Astrocyte (in vitro differentiated cells and primary cell): ENCODE measurements at regions not wholly inside any gene's neighbourhood (a gene's known extent, or its start where the extent isn't known, plus 50 kb on each side); places are given as distances from the start of the nearest gene placed in this dataset.

Experiments used
- DNase-seq: peaks from one replicate; pipeline ENCODE4 v3.0.0-alpha.2; 2010; ENCODE audit warnings: low read depth
- FAIRE-seq: peaks from 2 replicates; lab custom pipeline; 2011; peaks lifted over from hg19 to GRCh38; lab: Jason Lieb, UNC
- H2AFZ ChIP-seq: 2 replicates; pipeline ENCODE4 v1.6.0; 2012; ENCODE audit warnings: low read depth, low read length, inconsistent platforms
- H3K27ac ChIP-seq: 2 replicates; pipeline ENCODE4 v1.5.1; 2011; ENCODE audit warnings: low read depth, low read length, inconsistent platforms
- H3K27me3 ChIP-seq: 2 replicates; pipeline ENCODE4 v1.6.0; 2011; ENCODE audit warnings: low read length, inconsistent platforms; ENCODE audit not compliant: insufficient read depth
- H3K36me3 ChIP-seq: 2 replicates; pipeline ENCODE4 v1.5.1; 2011; ENCODE audit warnings: low read length, inconsistent platforms; ENCODE audit not compliant: insufficient read depth
- H3K4me1 ChIP-seq: 2 replicates; pipeline ENCODE4 v1.5.1; 2011; ENCODE audit warnings: low read length, inconsistent platforms; ENCODE audit not compliant: insufficient read depth
- H3K4me2 ChIP-seq: 2 replicates; pipeline ENCODE4 v1.6.0; 2012; ENCODE audit warnings: low read length, inconsistent platforms
- H3K4me3 ChIP-seq: 2 replicates; pipeline ENCODE4 v1.5.1; 2011; ENCODE audit warnings: low read depth, mild to moderate bottlenecking, low read length, inconsistent platforms; ENCODE audit not compliant: insufficient read depth
- H3K79me2 ChIP-seq: 2 replicates; pipeline ENCODE4 v1.6.0; 2012; ENCODE audit warnings: mild to moderate bottlenecking, low read length, inconsistent platforms; ENCODE audit not compliant: insufficient read depth
- H3K9ac ChIP-seq: 2 replicates; pipeline ENCODE4 v1.6.0; 2012; ENCODE audit warnings: mild to moderate bottlenecking, low read length, inconsistent platforms
- H3K9me3 ChIP-seq: 2 replicates; pipeline ENCODE4 v1.5.1; 2012; ENCODE audit warnings: low read depth, mild to moderate bottlenecking, low read length, inconsistent platforms; ENCODE audit not compliant: insufficient read depth
- H4K20me1 ChIP-seq: 2 replicates; pipeline ENCODE4 v1.6.0; 2012; ENCODE audit warnings: low read length, inconsistent platforms; ENCODE audit not compliant: insufficient read depth
- H3K27ac Mint-ChIP-seq: one replicate; pipeline ENCODE4 v1.8.0; 2021; ENCODE audit warnings: mild to moderate bottlenecking, mixed read lengths; ENCODE audit not compliant: unreplicated experiment
- H3K27me3 Mint-ChIP-seq: one replicate; pipeline ENCODE4 v1.8.0; 2021; ENCODE audit warnings: low read depth, mixed read lengths; ENCODE audit not compliant: unreplicated experiment
- H3K36me3 Mint-ChIP-seq: one replicate; pipeline ENCODE4 v1.8.0; 2021; ENCODE audit warnings: low read depth, mixed read lengths; ENCODE audit not compliant: unreplicated experiment
- H3K4me1 Mint-ChIP-seq: one replicate; pipeline ENCODE4 v1.8.0; 2021; ENCODE audit warnings: low read depth, mixed read lengths; ENCODE audit not compliant: unreplicated experiment
- H3K4me3 Mint-ChIP-seq: one replicate; pipeline ENCODE4 v1.8.0; 2021; ENCODE audit warnings: mild to moderate bottlenecking, moderate library complexity, mixed read lengths; ENCODE audit not compliant: unreplicated experiment
- H3K9me3 Mint-ChIP-seq: one replicate; pipeline ENCODE4 v1.8.0; 2021; ENCODE audit warnings: mild to moderate bottlenecking, mixed read lengths; ENCODE audit not compliant: unreplicated experiment
- EZH2 ChIP-seq: IDR thresholded peaks from 2 replicates; pipeline ENCODE4 v1.6.1; 2012; ENCODE audit warnings: mild to moderate bottlenecking, low read length, inconsistent platforms; ENCODE audit not compliant: insufficient read depth
- TF ChIP-seq, protein P1 (sequence below): IDR thresholded peaks from 2 replicates; pipeline ENCODE4 v1.5.1; 2011; ENCODE audit warnings: low read depth, mild to moderate bottlenecking, inconsistent platforms, low read length, moderate library complexity; ENCODE audit not compliant: insufficient read depth

DNA sequence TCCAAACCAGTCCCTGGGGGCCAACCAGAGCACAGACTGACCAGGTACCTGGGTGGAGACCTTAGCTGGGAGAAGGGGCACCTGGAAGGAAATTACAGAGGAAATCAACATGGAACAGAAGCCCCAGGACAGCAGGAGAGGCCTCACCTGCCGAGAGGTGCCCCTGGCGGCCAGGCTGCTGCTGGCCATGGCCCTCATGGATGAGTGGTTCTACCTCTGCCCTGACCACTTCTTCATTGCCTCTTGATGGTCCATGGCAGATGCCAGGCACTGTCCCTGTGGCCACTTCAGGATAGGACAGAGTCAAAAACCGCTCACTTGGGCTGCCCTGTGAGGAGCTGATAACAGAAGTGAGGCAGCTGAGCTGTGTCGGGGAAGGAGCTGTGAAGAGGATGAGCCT, 73.1 kb upstream of the GNG2 start:
- FAIRE-seq (no peak), DNase-seq (no peak)
- H3K36me3 ChIP-seq: no peaks in the 10 kb centered on the region
- peaks cover 8% of the 10 kb centered on the region for H3K27me3 Mint-ChIP-seq
- no peaks in the 10 kb centered on the region for H3K4me1 ChIP-seq
- no peak overlapping the region for H3K4me3 Mint-ChIP-seq
- H3K27ac ChIP-seq: no peak overlapping the region
- peaks cover 4% of the 10 kb centered on the region for H3K36me3 Mint-ChIP-seq
- no peak overlapping the region for H3K27ac Mint-ChIP-seq
- no peak overlapping the region for H3K9ac ChIP-seq
- H3K4me3 ChIP-seq: no peak overlapping the region
- no peak overlapping the region for H2AFZ ChIP-seq
- H3K4me1 Mint-ChIP-seq: no peaks in the 10 kb centered on the region
- TF ChIP-seq, protein P1, sequence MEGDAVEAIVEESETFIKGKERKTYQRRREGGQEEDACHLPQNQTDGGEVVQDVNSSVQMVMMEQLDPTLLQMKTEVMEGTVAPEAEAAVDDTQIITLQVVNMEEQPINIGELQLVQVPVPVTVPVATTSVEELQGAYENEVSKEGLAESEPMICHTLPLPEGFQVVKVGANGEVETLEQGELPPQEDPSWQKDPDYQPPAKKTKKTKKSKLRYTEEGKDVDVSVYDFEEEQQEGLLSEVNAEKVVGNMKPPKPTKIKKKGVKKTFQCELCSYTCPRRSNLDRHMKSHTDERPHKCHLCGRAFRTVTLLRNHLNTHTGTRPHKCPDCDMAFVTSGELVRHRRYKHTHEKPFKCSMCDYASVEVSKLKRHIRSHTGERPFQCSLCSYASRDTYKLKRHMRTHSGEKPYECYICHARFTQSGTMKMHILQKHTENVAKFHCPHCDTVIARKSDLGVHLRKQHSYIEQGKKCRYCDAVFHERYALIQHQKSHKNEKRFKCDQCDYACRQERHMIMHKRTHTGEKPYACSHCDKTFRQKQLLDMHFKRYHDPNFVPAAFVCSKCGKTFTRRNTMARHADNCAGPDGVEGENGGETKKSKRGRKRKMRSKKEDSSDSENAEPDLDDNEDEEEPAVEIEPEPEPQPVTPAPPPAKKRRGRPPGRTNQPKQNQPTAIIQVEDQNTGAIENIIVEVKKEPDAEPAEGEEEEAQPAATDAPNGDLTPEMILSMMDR: no peak
- TF ChIP-seq EZH2: no peak
- peaks cover 25% of the 10 kb centered on the region for H3K9me3 Mint-ChIP-seq
- H3K4me2 ChIP-seq: no peak overlapping the region
- no peaks in the 10 kb centered on the region for H4K20me1 ChIP-seq
- H3K9me3 ChIP-seq: peaks cover 16% of the 10 kb centered on the region
- H3K27me3 ChIP-seq: no peaks in the 10 kb centered on the region
- H3K79me2 ChIP-seq: no peaks in the 10 kb centered on the region

DNA sequence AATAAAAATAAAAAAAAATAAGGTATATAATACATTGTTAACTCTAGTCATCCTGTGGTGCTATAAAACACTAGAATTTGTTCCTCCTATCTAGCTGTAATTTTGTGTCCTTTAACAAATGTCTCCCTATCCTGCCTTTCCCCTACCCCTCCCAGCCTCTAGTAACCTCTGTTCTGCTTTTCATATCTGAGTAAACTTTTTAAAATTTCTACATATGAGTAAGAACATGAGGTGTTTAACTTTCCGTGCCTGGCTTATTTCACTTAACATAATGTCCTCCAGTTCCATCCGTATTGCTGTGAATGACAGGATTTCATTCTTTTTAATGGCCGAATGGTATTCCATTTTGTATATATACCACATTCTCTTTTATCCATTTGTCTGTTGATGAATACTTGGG, 71.3 kb upstream of the GNG2 start:
- H4K20me1 ChIP-seq: no peaks in the 10 kb centered on the region
- no peak overlapping the region for H2AFZ ChIP-seq
- no peak overlapping the region for H3K9ac ChIP-seq
- H3K27me3 Mint-ChIP-seq: peaks cover 8% of the 10 kb centered on the region
- peaks cover 4% of the 10 kb centered on the region for H3K36me3 Mint-ChIP-seq
- H3K27ac Mint-ChIP-seq: no peak overlapping the region
- H3K27me3 ChIP-seq: no peaks in the 10 kb centered on the region
- no peak overlapping the region for H3K4me3 ChIP-seq
- H3K36me3 ChIP-seq: no peaks in the 10 kb centered on the region
- peaks cover 16% of the 10 kb centered on the region for H3K9me3 ChIP-seq
- no peaks in the 10 kb centered on the region for H3K79me2 ChIP-seq
- H3K9me3 Mint-ChIP-seq: peaks cover 25% of the 10 kb centered on the region
- FAIRE-seq: no peak
- no peak overlapping the region for H3K4me3 Mint-ChIP-seq
- no peaks in the 10 kb centered on the region for H3K4me1 Mint-ChIP-seq
- no peak overlapping the region for H3K27ac ChIP-seq
- DNase-seq: no peak
- TF ChIP-seq, protein P1: no peak
- no peak for TF ChIP-seq EZH2
- no peaks in the 10 kb centered on the region for H3K4me1 ChIP-seq
- no peak overlapping the region for H3K4me2 ChIP-seq

DNA sequence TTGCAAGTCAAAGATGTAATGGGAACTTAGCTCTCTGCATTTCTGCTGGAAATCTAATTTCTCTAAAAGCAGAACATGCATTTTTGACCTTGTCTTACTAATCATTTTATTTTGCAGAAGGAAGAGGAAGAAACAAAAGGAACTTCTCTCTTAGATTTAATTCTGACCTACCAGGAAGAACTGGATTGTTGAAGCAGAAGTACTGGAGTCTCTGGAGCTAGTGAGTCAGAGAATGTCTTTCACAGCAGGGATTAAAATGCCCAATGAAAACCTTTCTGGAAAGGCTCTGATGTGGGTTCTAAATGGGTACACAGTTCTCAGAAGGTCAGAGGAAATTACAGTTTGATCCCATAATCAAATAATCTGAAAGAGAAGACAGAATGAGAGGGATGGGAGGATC, 70.8 kb upstream of the GNG2 start:
- no peak for TF ChIP-seq EZH2
- TF ChIP-seq, protein P1: no peak
- no peak overlapping the region for H3K27ac Mint-ChIP-seq
- Histone ChIP-seq H3K36me3 (no peaks in the 10 kb centered on the region), H2AFZ (no peak overlapping the region), H3K9me3 (peaks cover 16% of the 10 kb centered on the region), H3K27ac (no peak overlapping the region), H3K4me2 (no peak overlapping the region), H3K4me3 (no peak overlapping the region), H4K20me1 (no peaks in the 10 kb centered on the region), H3K27me3 (no peaks in the 10 kb centered on the region), H3K79me2 (no peaks in the 10 kb centered on the region), H3K9ac (no peak overlapping the region), H3K4me1 (no peaks in the 10 kb centered on the region)
- DNase-seq: no peak
- H3K4me1 Mint-ChIP-seq: no peaks in the 10 kb centered on the region
- FAIRE-seq: no peak
- no peak overlapping the region for H3K4me3 Mint-ChIP-seq
- H3K36me3 Mint-ChIP-seq: peaks cover 4% of the 10 kb centered on the region
- peaks cover 8% of the 10 kb centered on the region for H3K27me3 Mint-ChIP-seq
- peaks cover 25% of the 10 kb centered on the region for H3K9me3 Mint-ChIP-seq
